OCI-LY1 (cell line): ENCODE measurements at regions not wholly inside any gene's neighbourhood (a gene's known extent, or its start where the extent isn't known, plus 50 kb on each side); places are given as distances from the start of the nearest gene placed in this dataset.

Experiments used
- H2AFZ ChIP-seq: fragments of 200-600 bp; sonication (generic), shearing (Covaris generic); 2 replicates; pipeline ENCODE4 v1.6.0; 2014; ENCODE audit warnings: antibody characterized with exemption, mild to moderate bottlenecking, low read length
- H3F3A ChIP-seq: fragments of 200-600 bp; sonication (generic), shearing (Covaris generic); 2 replicates; pipeline ENCODE4 v1.6.0; 2014; ENCODE audit warnings: mild to moderate bottlenecking, antibody characterized with exemption, low read length, moderate library complexity; ENCODE audit not compliant: insufficient read depth
- H3K27ac ChIP-seq: fragments of 200-600 bp; sonication (generic); 2 replicates; pipeline ENCODE4 v1.5.1; 2014; ENCODE audit warnings: low read length, mixed run types, mild to moderate bottlenecking, low read depth; ENCODE audit not compliant: poor library complexity, severe bottlenecking
- H3K27me3 ChIP-seq: fragments of 200-600 bp; sonication (generic); 2 replicates; pipeline ENCODE4 v1.6.0; 2014; ENCODE audit warnings: antibody characterized with exemption, mild to moderate bottlenecking, low read length, moderate library complexity; ENCODE audit not compliant: insufficient read depth
- H3K36me3 ChIP-seq: fragments of 200-600 bp; sonication (generic); 2 replicates; pipeline ENCODE4 v1.6.1; 2014; ENCODE audit warnings: mild to moderate bottlenecking, antibody characterized with exemption, low read length, moderate library complexity, mixed read lengths; ENCODE audit not compliant: insufficient read depth
- H3K4me1 ChIP-seq: fragments of 200-600 bp; sonication (generic); 2 replicates; pipeline ENCODE4 v1.5.1; 2014; ENCODE audit warnings: mild to moderate bottlenecking, low read length, moderate library complexity; ENCODE audit not compliant: insufficient read depth, severe bottlenecking
- H3K4me2 ChIP-seq: fragments of 200-600 bp; sonication (generic), shearing (Covaris generic); 2 replicates; pipeline ENCODE4 v1.6.1; 2014; ENCODE audit warnings: low read length
- H3K4me3 ChIP-seq: fragments of 200-600 bp; sonication (generic); 2 replicates; pipeline ENCODE4 v1.5.1; 2014; ENCODE audit warnings: low read length, low read depth, mild to moderate bottlenecking, mixed read lengths; ENCODE audit not compliant: poor library complexity, severe bottlenecking
- H3K79me2 ChIP-seq: fragments of 200-600 bp; shearing (Covaris generic); 2 replicates; pipeline ENCODE4 v1.6.1; 2016; ENCODE audit warnings: mixed run types, low read length, mixed read lengths; ENCODE audit not compliant: insufficient read depth
- H3K9ac ChIP-seq: fragments of 200-600 bp; sonication (generic), shearing (Covaris generic); 2 replicates; pipeline ENCODE4 v1.6.1; 2014; ENCODE audit warnings: mild to moderate bottlenecking, low read length, mixed read lengths
- H3K9me2 ChIP-seq: fragments of 200-600 bp; sonication (generic), shearing (Covaris generic); 2 replicates; pipeline ENCODE4 v1.6.1; 2014; ENCODE audit warnings: low read depth, mild to moderate bottlenecking, low read length, mixed read lengths
- H3K9me3 ChIP-seq: fragments of 200-600 bp; shearing (Covaris generic); 2 replicates; pipeline ENCODE4 v1.6.1; 2014; ENCODE audit warnings: low read length, mixed read lengths
- H4K20me1 ChIP-seq: fragments of 200-600 bp; sonication (generic), shearing (Covaris generic); 2 replicates; pipeline ENCODE4 v1.6.0; 2016; ENCODE audit warnings: mild to moderate bottlenecking, low read length; ENCODE audit not compliant: insufficient read depth
- CTCF ChIP-seq: fragments of 200-600 bp; sonication (generic), shearing (Covaris generic); IDR thresholded peaks from 2 replicates; pipeline ENCODE4 v1.5.1; 2017; ENCODE audit warnings: mild to moderate bottlenecking, antibody characterized with exemption, low read length, moderate library complexity, mixed read lengths
- EZH2 ChIP-seq: fragments of 200-600 bp; sonication (generic), shearing (Covaris generic); IDR thresholded peaks from 2 replicates; pipeline ENCODE4 v1.8.0; 2017; ENCODE audit warnings: borderline replicate concordance, mixed run types, mild to moderate bottlenecking, antibody characterized with exemption, low read length, moderate library complexity, mixed read lengths

GRCh38 chr7:130894146-130894908, 160.3 kb upstream of the KLF14 start:
- H3K9ac ChIP-seq: no peak overlapping the region
- peaks cover 4% of the 10 kb centered on the region; the same call in 1 of the 2 replicates for H3F3A ChIP-seq
- TF ChIP-seq EZH2 (no peak), CTCF (no peak)
- peaks cover 63% of the 10 kb centered on the region for H3K36me3 ChIP-seq
- no peak overlapping the region for H2AFZ ChIP-seq
- H3K4me2 ChIP-seq: no peak overlapping the region
- H3K9me3 ChIP-seq: no peaks in the 10 kb centered on the region
- no peak overlapping the region for H3K27ac ChIP-seq
- H3K79me2 ChIP-seq: no peaks in the 10 kb centered on the region
- no peaks in the 10 kb centered on the region for H4K20me1 ChIP-seq
- no peak overlapping the region for H3K4me3 ChIP-seq
- H3K9me2 ChIP-seq: no peaks in the 10 kb centered on the region
- H3K27me3 ChIP-seq: no peaks in the 10 kb centered on the region
- H3K4me1 ChIP-seq: peaks cover 28% of the 10 kb centered on the region

- no peak overlapping the region for H2AFZ ChIP-seq
- no peaks in the 10 kb centered on the region for H3K27me3 ChIP-seq
- H3K27ac ChIP-seq: no peak overlapping the region
- H3K4me2 ChIP-seq: no peak overlapping the region
- no peaks in the 10 kb centered on the region for H3K9me3 ChIP-seq
- H3F3A ChIP-seq: peaks cover 4% of the 10 kb centered on the region; the same call in 1 of the 2 replicates
- peaks cover 36% of the 10 kb centered on the region for H3K4me1 ChIP-seq
- H3K4me3 ChIP-seq: no peak overlapping the region
- no peaks in the 10 kb centered on the region for H4K20me1 ChIP-seq
- no peak overlapping the region for H3K9ac ChIP-seq
- H3K36me3 ChIP-seq: peaks cover 56% of the 10 kb centered on the region
- TF ChIP-seq EZH2: no peak
- TF ChIP-seq CTCF: no peak
- no peaks in the 10 kb centered on the region for H3K79me2 ChIP-seq
- no peaks in the 10 kb centered on the region for H3K9me2 ChIP-seq
These were observed 161.1 kb upstream of the KLF14 start for GRCh38 chr7:130894909-130895750.

GRCh38 chr7:130896051-130896881, 162.3 kb upstream of the KLF14 start:
- H3K79me2 ChIP-seq: no peaks in the 10 kb centered on the region
- peaks cover 48% of the 10 kb centered on the region for H3K4me1 ChIP-seq
- no peak overlapping the region; the same call in 1 of the 2 replicates for H3K4me2 ChIP-seq
- no peaks in the 10 kb centered on the region for H3K9me3 ChIP-seq
- H3K27me3 ChIP-seq: no peaks in the 10 kb centered on the region
- no peak overlapping the region for H2AFZ ChIP-seq
- H3F3A ChIP-seq: peaks cover 4% of the 10 kb centered on the region; the same call in 1 of the 2 replicates
- peak overlapping the region; percentile 85 for H3K27ac ChIP-seq
- no peaks in the 10 kb centered on the region for H3K9me2 ChIP-seq
- H4K20me1 ChIP-seq: no peaks in the 10 kb centered on the region
- no peak overlapping the region; the same call in 1 of the 2 replicates for H3K9ac ChIP-seq
- no peak overlapping the region for H3K4me3 ChIP-seq
- 0 out of 2 replicates have a peak, but pooled peaks have one; percentile 19 for TF ChIP-seq CTCF
- TF ChIP-seq EZH2: no peak
- peaks cover 45% of the 10 kb centered on the region for H3K36me3 ChIP-seq
